ENCODE measurements at regions not wholly inside any gene's neighbourhood (a gene's known extent, or its start where the extent isn't known, plus 50 kb on each side); places are given as distances from the start of the nearest gene placed in this dataset.

DNA sequence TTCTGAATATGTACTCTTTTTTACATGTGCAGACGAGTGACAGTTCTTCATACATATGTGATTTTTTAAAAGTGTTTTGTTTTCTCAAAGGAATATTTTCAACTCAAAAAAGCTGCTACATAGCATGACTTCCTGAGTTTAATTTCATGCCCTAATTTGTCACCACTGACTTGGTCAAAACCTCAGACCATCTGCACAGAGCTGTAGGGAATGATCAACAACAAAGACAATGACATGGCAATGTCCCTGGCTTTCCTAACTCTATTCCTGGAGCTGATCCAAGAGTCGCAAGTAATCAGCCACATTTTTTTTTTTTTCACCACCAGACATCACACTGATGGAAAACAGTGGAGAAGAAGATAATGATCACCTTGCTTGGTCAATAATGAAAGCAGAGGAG, 97.7 kb downstream of the TMA16 start:
- H3K9me3 ChIP-seq (replicated peaks; ENCODE audit: insufficient read depth, low read length): no peaks in the 10 kb centered on the region
- no peaks in the 10 kb centered on the region for H3K79me2 ChIP-seq (ENCODE audit: low read length)
- no peaks in the 10 kb centered on the region for H4K20me1 ChIP-seq (ENCODE audit: insufficient read depth, low read length)
- no peak overlapping the region for H2AFZ ChIP-seq (ENCODE audit: low read length)
- H3K9me2 ChIP-seq (replicated peaks; ENCODE audit: insufficient read depth, low read length): no peaks in the 10 kb centered on the region
- H3F3A ChIP-seq (ENCODE audit: insufficient read depth, low read length): no peaks in the 10 kb centered on the region
- H3K4me2 ChIP-seq (ENCODE audit: low read depth, low read length): no peak overlapping the region
- no peak for DNase-seq
- no peak overlapping the region for H3K9ac ChIP-seq (ENCODE audit: low read length)
- H3K4me1 ChIP-seq (ENCODE audit: low read length): no peaks in the 10 kb centered on the region
- TF ChIP-seq CTCF (IDR thresholded peaks at IDR 0.05; ENCODE audit: low read length) (no peak), EZH2 (optimal IDR thresholded peaks at IDR 0.05; ENCODE audit: low read depth, low read length) (no peak)
- no peak overlapping the region for H3K4me3 ChIP-seq (ENCODE audit: low read length)
- H3K36me3 ChIP-seq (replicated peaks; ENCODE audit: insufficient read depth, low read length): no peaks in the 10 kb centered on the region
- H3K27me3 ChIP-seq (replicated peaks; ENCODE audit: insufficient read depth, low read length): no peaks in the 10 kb centered on the region
- no peak overlapping the region for H3K27ac ChIP-seq (ENCODE audit: low read length)

GRCh38 chr4:163595580-163595979, 101.1 kb downstream of the TMA16 start:
- Histone ChIP-seq H3K4me2 (ENCODE audit: low read depth, low read length) (no peak overlapping the region), H3K36me3 (replicated peaks; ENCODE audit: insufficient read depth, low read length) (no peaks in the 10 kb centered on the region), H2AFZ (ENCODE audit: low read length) (no peak overlapping the region), H3K4me3 (ENCODE audit: low read length) (no peak overlapping the region), H3K79me2 (ENCODE audit: low read length) (no peaks in the 10 kb centered on the region), H4K20me1 (ENCODE audit: insufficient read depth, low read length) (no peaks in the 10 kb centered on the region), H3K9ac (ENCODE audit: low read length) (no peak overlapping the region), H3K4me1 (ENCODE audit: low read length) (no peaks in the 10 kb centered on the region), H3K27ac (ENCODE audit: low read length) (no peak overlapping the region), H3F3A (ENCODE audit: insufficient read depth, low read length) (no peaks in the 10 kb centered on the region), H3K9me2 (replicated peaks; ENCODE audit: insufficient read depth, low read length) (no peaks in the 10 kb centered on the region), H3K27me3 (replicated peaks; ENCODE audit: insufficient read depth, low read length) (no peaks in the 10 kb centered on the region), H3K9me3 (replicated peaks; ENCODE audit: insufficient read depth, low read length) (no peaks in the 10 kb centered on the region)
- no peak for TF ChIP-seq CTCF (IDR thresholded peaks at IDR 0.05; ENCODE audit: low read length)
- no peak for TF ChIP-seq EZH2phosphoT487 (IDR thresholded peaks at IDR 0.05; ENCODE audit: low read length)
- no peak for TF ChIP-seq EZH2 (optimal IDR thresholded peaks at IDR 0.05; ENCODE audit: low read depth, low read length)
- no peak for DNase-seq

DNA sequence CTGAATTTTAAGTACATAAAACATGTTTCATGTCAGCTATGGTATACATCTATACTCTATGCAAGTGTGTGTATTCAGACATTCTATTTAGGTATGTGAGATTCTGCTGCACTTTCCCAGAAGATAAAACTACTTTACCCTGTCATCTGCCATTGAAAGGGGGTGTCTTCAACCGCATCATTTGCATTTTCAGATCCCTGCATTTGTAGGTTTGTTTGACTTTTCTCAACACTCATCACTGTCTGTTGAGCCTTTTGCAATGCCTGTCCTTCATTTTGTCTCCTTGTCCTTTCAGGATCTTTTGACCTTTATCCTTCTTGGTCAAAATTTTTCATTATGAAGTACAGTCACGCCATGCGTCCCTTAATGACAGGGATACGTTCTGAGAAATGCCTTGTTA, 103.5 kb downstream of the TMA16 start:
- 0 out of 2 replicates have a peak overlapping the region, but pooled peaks have one; percentile 15 for H2AFZ ChIP-seq (ENCODE audit: low read length)
- no peaks in the 10 kb centered on the region for H3K9me3 ChIP-seq (replicated peaks; ENCODE audit: insufficient read depth, low read length)
- H3K4me3 ChIP-seq (ENCODE audit: low read length): no peak overlapping the region
- no peaks in the 10 kb centered on the region for H3K9me2 ChIP-seq (replicated peaks; ENCODE audit: insufficient read depth, low read length)
- H3F3A ChIP-seq (ENCODE audit: insufficient read depth, low read length): no peaks in the 10 kb centered on the region
- H4K20me1 ChIP-seq (ENCODE audit: insufficient read depth, low read length): no peaks in the 10 kb centered on the region
- DNase-seq: no peak
- no peak overlapping the region for H3K27ac ChIP-seq (ENCODE audit: low read length)
- H3K79me2 ChIP-seq (ENCODE audit: low read length): no peaks in the 10 kb centered on the region
- H3K36me3 ChIP-seq (replicated peaks; ENCODE audit: insufficient read depth, low read length): no peaks in the 10 kb centered on the region
- TF ChIP-seq CTCF (IDR thresholded peaks at IDR 0.05; ENCODE audit: low read length): no peak
- TF ChIP-seq EZH2phosphoT487 (IDR thresholded peaks at IDR 0.05; ENCODE audit: low read length): no peak
- no peak for TF ChIP-seq EZH2 (optimal IDR thresholded peaks at IDR 0.05; ENCODE audit: low read depth, low read length)
- H3K4me2 ChIP-seq (ENCODE audit: low read depth, low read length): no peak overlapping the region
- no peaks in the 10 kb centered on the region for H3K27me3 ChIP-seq (replicated peaks; ENCODE audit: insufficient read depth, low read length)
- no peaks in the 10 kb centered on the region for H3K4me1 ChIP-seq (ENCODE audit: low read length)
- H3K9ac ChIP-seq (ENCODE audit: low read length): no peak overlapping the region
